GM23338 (cell line): ENCODE measurements at regions not wholly inside any gene's neighbourhood (a gene's known extent, or its start where the extent isn't known, plus 50 kb on each side); places are given as distances from the start of the nearest gene placed in this dataset.

Source experiments
- ATAC-seq: fragments of 200-7000 bp; cut with Tn5 transposase; 3 replicates; pipeline ENCODE4 v1.9.1; 2020
- DNase-seq: peaks from one replicate; pipeline ENCODE4 v3.0.0-alpha.2; 2015; ENCODE audit warnings: low spot score
- H2AFZ ChIP-seq: fragments of 200-600 bp; sonication (generic); 2 replicates; pipeline ENCODE4 v1.8.0; 2016; ENCODE audit warnings: antibody characterized with exemption, mild to moderate bottlenecking, moderate library complexity
- H3F3A ChIP-seq: fragments of 200-600 bp; sonication (generic); replicated peaks from 2 replicates; pipeline ENCODE4 v1.8.0; 2017; ENCODE audit warnings: antibody characterized with exemption, mixed run types, low read depth
- H3K27ac ChIP-seq: fragments of 200-600 bp; sonication (generic); 2 replicates; pipeline ENCODE4 v1.6.1; 2016; ENCODE audit warnings: low read depth
- H3K27me3 ChIP-seq: fragments of 200-600 bp; sonication (generic); 2 replicates; pipeline ENCODE4 v1.8.0; 2016; ENCODE audit warnings: mild to moderate bottlenecking, mixed run types, moderate library complexity; ENCODE audit not compliant: insufficient read depth
- H3K36me3 ChIP-seq: fragments of 200-600 bp; sonication (generic); 2 replicates; pipeline ENCODE4 v1.8.0; 2016; ENCODE audit warnings: mild to moderate bottlenecking; ENCODE audit not compliant: insufficient read depth
- H3K4me1 ChIP-seq: fragments of 200-600 bp; sonication (generic); 2 replicates; pipeline ENCODE4 v1.8.0; 2016; ENCODE audit warnings: mild to moderate bottlenecking, moderate library complexity; ENCODE audit not compliant: insufficient read depth
- H3K4me2 ChIP-seq: fragments of 200-600 bp; sonication (generic); 2 replicates; pipeline ENCODE4 v1.7.1; 2017; ENCODE audit warnings: mixed run types
- H3K4me3 ChIP-seq: fragments of 200-600 bp; sonication (generic); 2 replicates; pipeline ENCODE4 v1.6.1; 2016; ENCODE audit warnings: mixed run types
- H3K79me2 ChIP-seq: fragments of 200-600 bp; sonication (generic); replicated peaks from 2 replicates; pipeline ENCODE4 v1.8.0; 2017; ENCODE audit warnings: mild to moderate bottlenecking; ENCODE audit not compliant: insufficient read depth
- H3K9me2 ChIP-seq: fragments of 200-600 bp; sonication (generic); 2 replicates; pipeline ENCODE4 v1.8.0; 2017; ENCODE audit not compliant: insufficient read depth
- H4K20me1 ChIP-seq: fragments of 200-600 bp; sonication (generic); replicated peaks from 2 replicates; pipeline ENCODE4 v1.8.0; 2017; ENCODE audit warnings: mild to moderate bottlenecking; ENCODE audit not compliant: insufficient read depth
- H3K27ac Mint-ChIP-seq: 2 replicates; pipeline ENCODE4 v1.8.0; 2020; ENCODE audit warnings: inconsistent platforms, mild to moderate bottlenecking, moderate library complexity, mixed read lengths
- H3K27me3 Mint-ChIP-seq: 3 replicates; pipeline ENCODE4 v1.8.0; 2022; ENCODE audit warnings: low read depth, mild to moderate bottlenecking, moderate library complexity, mixed read lengths, inconsistent platforms; ENCODE audit not compliant: insufficient read depth, poor library complexity
- H3K36me3 Mint-ChIP-seq: 3 replicates; pipeline ENCODE4 v1.8.0; 2021; ENCODE audit warnings: low read depth, mild to moderate bottlenecking, inconsistent platforms, moderate library complexity, mixed read lengths
- H3K4me1 Mint-ChIP-seq: 3 replicates; pipeline ENCODE4 v1.8.0; 2020; ENCODE audit warnings: mild to moderate bottlenecking, inconsistent platforms, mixed read lengths
- H3K4me3 Mint-ChIP-seq: 3 replicates; pipeline ENCODE4 v1.8.0; 2021; ENCODE audit warnings: moderate library complexity, mild to moderate bottlenecking, inconsistent platforms, mixed read lengths
- H3K9me3 Mint-ChIP-seq: 3 replicates; pipeline ENCODE4 v1.8.0; 2020; ENCODE audit warnings: moderate library complexity, mild to moderate bottlenecking, inconsistent platforms, mixed read lengths
- EZH2phosphoT487 ChIP-seq: fragments of 200-600 bp; sonication (generic); IDR thresholded peaks from one replicate; pipeline ENCODE4 v1.8.1; 2018; ENCODE audit warnings: antibody characterized with exemption; ENCODE audit not compliant: unreplicated experiment
- JUNB ChIP-seq: IDR thresholded peaks from one replicate; pipeline ENCODE4 v1.6.1; 2016; ENCODE audit warnings: antibody characterized with exemption; ENCODE audit not compliant: unreplicated experiment
- NANOG ChIP-seq: IDR thresholded peaks from 2 replicates; pipeline ENCODE4 v1.6.1; 2016; ENCODE audit warnings: antibody characterized with exemption, borderline replicate concordance
- REST ChIP-seq: IDR thresholded peaks from one replicate; pipeline ENCODE4 v1.6.1; 2018; ENCODE audit warnings: antibody characterized with exemption; ENCODE audit not compliant: unreplicated experiment
- STAT1 ChIP-seq: IDR thresholded peaks from one replicate; pipeline ENCODE4 v1.6.1; 2016; ENCODE audit warnings: antibody characterized with exemption; ENCODE audit not compliant: unreplicated experiment
- ZNF114 ChIP-seq: fragments of 250-450 bp; sonication (Bioruptor Pico); IDR thresholded peaks from 2 replicates; pipeline ENCODE4 v1.5.0; 2020; ENCODE audit warnings: mild to moderate bottlenecking, moderate library complexity
- ZNF331 ChIP-seq: fragments of 250-450 bp; sonication (Bioruptor Pico); IDR thresholded peaks from 2 replicates; pipeline ENCODE4 v1.5.0; 2020; ENCODE audit warnings: low read depth, mild to moderate bottlenecking, moderate library complexity
- TF ChIP-seq, protein P1 (sequence below): IDR thresholded peaks from 2 replicates; pipeline ENCODE4 v1.6.1; 2016; ENCODE audit warnings: antibody characterized with exemption
- TF ChIP-seq, protein P2 (sequence below), 2 experiments: fragments of 200-600 bp in 1 of 2; sonication (generic) in 1 of 2; conservative IDR thresholded peaks; 2 replicates each; pipeline versions ENCODE4 v1.5.1 to v1.6.1; 2016 to 2017; ENCODE audit warnings: antibody characterized with exemption in 2 of 2, low read depth in 2 of 2, mild to moderate bottlenecking in 2 of 2, moderate library complexity in 1 of 2

DNA sequence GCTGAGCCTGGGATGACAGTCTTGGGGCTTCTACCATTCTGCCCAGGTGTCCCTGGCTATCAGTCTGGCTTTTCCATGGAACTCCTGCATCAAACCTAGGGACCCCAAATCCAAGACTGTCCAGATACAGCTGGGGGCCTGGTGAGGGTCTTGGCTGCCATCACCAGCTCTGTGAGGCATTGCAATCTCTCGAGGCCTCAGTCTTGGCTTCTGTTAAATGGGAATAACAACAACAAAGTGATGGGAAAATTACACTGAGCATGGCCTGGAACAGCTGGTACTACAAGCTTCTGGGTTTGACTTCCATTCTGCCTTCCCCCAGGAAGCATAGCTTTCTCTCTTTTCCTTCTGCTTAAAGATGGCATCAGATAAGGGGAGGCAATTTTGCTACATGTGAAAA is 50.0 kb upstream of the LCTL start:
- TF ChIP-seq ZNF114 (CRISPR knock-in tag): no peak
- TF ChIP-seq NANOG: no peak
- TF ChIP-seq EZH2phosphoT487: no peak
- TF ChIP-seq REST: no peak
- TF ChIP-seq, protein P1, sequence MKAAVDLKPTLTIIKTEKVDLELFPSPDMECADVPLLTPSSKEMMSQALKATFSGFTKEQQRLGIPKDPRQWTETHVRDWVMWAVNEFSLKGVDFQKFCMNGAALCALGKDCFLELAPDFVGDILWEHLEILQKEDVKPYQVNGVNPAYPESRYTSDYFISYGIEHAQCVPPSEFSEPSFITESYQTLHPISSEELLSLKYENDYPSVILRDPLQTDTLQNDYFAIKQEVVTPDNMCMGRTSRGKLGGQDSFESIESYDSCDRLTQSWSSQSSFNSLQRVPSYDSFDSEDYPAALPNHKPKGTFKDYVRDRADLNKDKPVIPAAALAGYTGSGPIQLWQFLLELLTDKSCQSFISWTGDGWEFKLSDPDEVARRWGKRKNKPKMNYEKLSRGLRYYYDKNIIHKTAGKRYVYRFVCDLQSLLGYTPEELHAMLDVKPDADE: no peak
- TF ChIP-seq, protein P2, sequence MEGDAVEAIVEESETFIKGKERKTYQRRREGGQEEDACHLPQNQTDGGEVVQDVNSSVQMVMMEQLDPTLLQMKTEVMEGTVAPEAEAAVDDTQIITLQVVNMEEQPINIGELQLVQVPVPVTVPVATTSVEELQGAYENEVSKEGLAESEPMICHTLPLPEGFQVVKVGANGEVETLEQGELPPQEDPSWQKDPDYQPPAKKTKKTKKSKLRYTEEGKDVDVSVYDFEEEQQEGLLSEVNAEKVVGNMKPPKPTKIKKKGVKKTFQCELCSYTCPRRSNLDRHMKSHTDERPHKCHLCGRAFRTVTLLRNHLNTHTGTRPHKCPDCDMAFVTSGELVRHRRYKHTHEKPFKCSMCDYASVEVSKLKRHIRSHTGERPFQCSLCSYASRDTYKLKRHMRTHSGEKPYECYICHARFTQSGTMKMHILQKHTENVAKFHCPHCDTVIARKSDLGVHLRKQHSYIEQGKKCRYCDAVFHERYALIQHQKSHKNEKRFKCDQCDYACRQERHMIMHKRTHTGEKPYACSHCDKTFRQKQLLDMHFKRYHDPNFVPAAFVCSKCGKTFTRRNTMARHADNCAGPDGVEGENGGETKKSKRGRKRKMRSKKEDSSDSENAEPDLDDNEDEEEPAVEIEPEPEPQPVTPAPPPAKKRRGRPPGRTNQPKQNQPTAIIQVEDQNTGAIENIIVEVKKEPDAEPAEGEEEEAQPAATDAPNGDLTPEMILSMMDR (conservative IDR thresholded peaks at IDR 0.05; ENCODE audit: low read depth in 2 of 2): no peak
- no peak for TF ChIP-seq STAT1
- no peak for TF ChIP-seq ZNF331 (CRISPR knock-in tag)
- no peak for TF ChIP-seq JUNB
- no peak overlapping the region for H3K27ac Mint-ChIP-seq
- ATAC-seq: no peak
- H3K4me3 ChIP-seq: no peak overlapping the region
- H2AFZ ChIP-seq: no peak overlapping the region
- H3K9me3 Mint-ChIP-seq: no peaks in the 10 kb centered on the region
- H4K20me1 ChIP-seq: no peaks in the 10 kb centered on the region
- H3K4me3 Mint-ChIP-seq: no peak overlapping the region
- no peak for DNase-seq
- H3K79me2 ChIP-seq: no peaks in the 10 kb centered on the region
- no peak overlapping the region for H3K4me2 ChIP-seq
- H3K4me1 Mint-ChIP-seq: peaks cover 34% of the 10 kb centered on the region
- no peaks in the 10 kb centered on the region for H3K9me2 ChIP-seq
- peaks cover 11% of the 10 kb centered on the region for H3K27me3 Mint-ChIP-seq
- H3K4me1 ChIP-seq: peaks cover 28% of the 10 kb centered on the region
- H3K27ac ChIP-seq: no peak overlapping the region
- no peaks in the 10 kb centered on the region for H3K36me3 Mint-ChIP-seq
- H3K36me3 ChIP-seq: no peaks in the 10 kb centered on the region
- 0 out of 2 replicates have a peak, but pooled peaks cover under 1% of the 10 kb centered on the region for H3K27me3 ChIP-seq
- H3F3A ChIP-seq: peaks cover 7% of the 10 kb centered on the region; the same call in 1 of the 2 replicates
